ENCODE measurements at regions not wholly inside any gene's neighbourhood (a gene's known extent, or its start where the extent isn't known, plus 50 kb on each side); places are given as distances from the start of the nearest gene placed in this dataset.
A peak's percentile ranks its signal among the peaks of the same experiment; 100 is the strongest.
"Not testable (repeated sequence)": the region's sequence is repeated elsewhere in the genome, so short reads cannot be mapped to it uniquely, and the experiment has no call there.

GRCh38 chr10:108970016-108970415 is 953.3 kb downstream of the XPNPEP1 start:
- peak; percentile 13 for DNase-seq

GRCh38 chr10:108966411-108966810 is 956.9 kb downstream of the XPNPEP1 start:
- DNase-seq = no peak

- no peak for DNase-seq
Observed at GRCh38 chr10:108966005-108966404, 957.3 kb downstream of the XPNPEP1 start.

GRCh38 chr10:108962172-108962571 is 961.1 kb downstream of the XPNPEP1 start:
- DNase-seq = no peak

GRCh38 chr10:108957681-108958080 is 965.6 kb downstream of the XPNPEP1 start:
- no peak for DNase-seq

GRCh38 chr10:108956149-108956548 is 967.2 kb downstream of the XPNPEP1 start:
- DNase-seq = no peak

GRCh38 chr10:108920029-108920428 is 1003.3 kb downstream of the XPNPEP1 start:
- DNase-seq = not testable (repeated sequence)

GRCh38 chr10:108913300-108913699 is 1010.0 kb downstream of the XPNPEP1 start:
- no peak for DNase-seq

- DNase-seq = peak; percentile 26
Observed at GRCh38 chr10:108911814-108912541, 1011.3 kb downstream of the XPNPEP1 start.

- no peak for DNase-seq
Observed at GRCh38 chr10:108908096-108908495, 1015.2 kb downstream of the XPNPEP1 start.

- no peak for DNase-seq
Observed at GRCh38 chr10:108905821-108906220, 1017.5 kb downstream of the XPNPEP1 start.

- DNase-seq = no peak
Observed at GRCh38 chr10:108905171-108905570, 1018.1 kb downstream of the XPNPEP1 start.

- DNase-seq = no peak
Observed at GRCh38 chr10:108904163-108904838, 1019.0 kb downstream of the XPNPEP1 start.

- DNase-seq = peak; percentile 7
Observed at GRCh38 chr10:108902619-108903285, 1020.6 kb downstream of the XPNPEP1 start.

GRCh38 chr10:108901781-108902618 is 1021.3 kb downstream of the XPNPEP1 start:
- peak; percentile 8 for DNase-seq

- no peak for DNase-seq
Observed at GRCh38 chr10:108899670-108900069, 1023.6 kb downstream of the XPNPEP1 start.

GRCh38 chr10:108894402-108895301 is 1028.7 kb downstream of the XPNPEP1 start:
- no peak for DNase-seq

- no peak for DNase-seq
Observed at GRCh38 chr10:108877095-108877561, 1046.2 kb downstream of the XPNPEP1 start.

- no peak for DNase-seq
Observed at GRCh38 chr10:108872854-108873253, 1050.5 kb downstream of the XPNPEP1 start.

GRCh38 chr10:108868881-108869280 is 1054.4 kb downstream of the XPNPEP1 start:
- DNase-seq = no peak

All from muscle of arm (tissue), 1 donor.